ENCODE measurements at regions not wholly inside any gene's neighbourhood (a gene's known extent, or its start where the extent isn't known, plus 50 kb on each side); places are given as distances from the start of the nearest gene placed in this dataset.

DNA sequence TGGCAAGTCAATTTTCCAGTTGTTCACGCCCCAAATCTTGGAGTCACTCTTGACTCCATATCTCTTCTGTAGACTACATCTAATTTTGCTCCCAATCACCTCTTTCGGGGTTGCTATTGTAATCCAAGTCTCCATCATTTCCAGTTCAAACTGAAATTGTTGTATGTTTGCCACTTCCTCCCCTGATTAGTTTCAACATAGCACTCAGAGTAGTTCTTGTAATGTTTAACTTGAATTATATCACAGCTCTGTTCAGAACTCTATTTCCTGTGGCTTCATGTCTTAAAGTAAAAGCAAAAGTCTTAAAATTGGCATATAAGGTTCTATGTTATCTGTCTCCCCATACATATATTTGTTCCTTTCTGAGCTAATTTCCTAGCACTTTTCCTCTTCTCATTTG, 348.5 kb upstream of the RIOK2 start:
- no peak for ATAC-seq (ENCODE audit: insufficient number of reproducible peaks, low FRiP score, low read depth)

DNA sequence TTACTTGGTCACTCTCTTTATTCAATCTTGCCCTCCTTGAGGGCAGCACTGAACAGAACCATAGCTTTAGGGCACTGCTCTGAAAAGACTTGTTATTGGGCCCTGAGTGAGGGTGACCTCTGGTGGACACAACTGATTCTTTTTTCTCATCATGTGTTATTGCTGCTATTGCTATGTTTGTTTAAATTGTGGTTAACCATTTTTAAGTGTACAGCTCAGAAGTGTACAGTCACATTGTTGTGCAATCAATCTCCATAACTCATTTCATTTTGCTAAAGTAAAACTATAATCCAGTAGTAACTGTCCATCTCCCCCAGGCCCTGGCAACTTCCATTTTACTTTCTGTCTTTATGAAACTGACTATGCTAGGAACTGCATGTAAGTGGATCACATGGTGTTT, 351.1 kb upstream of the RIOK2 start:
- Histone ChIP-seq H3K4me3 (no peak overlapping the region), H3K4me1 (ENCODE audit: control insufficient read depth in 1 of 2, low read depth in 2 of 2) (no peaks in the 10 kb centered on the region), H3K27ac (no peak overlapping the region), H3K9me3 (no peaks in the 10 kb centered on the region), H3K36me3 (no peaks in the 10 kb centered on the region), H3K27me3 (replicated peaks; ENCODE audit: insufficient read depth) (no peaks in the 10 kb centered on the region)
- no peak for DNase-seq (ENCODE audit: low spot score)
- TF ChIP-seq, protein P1, sequence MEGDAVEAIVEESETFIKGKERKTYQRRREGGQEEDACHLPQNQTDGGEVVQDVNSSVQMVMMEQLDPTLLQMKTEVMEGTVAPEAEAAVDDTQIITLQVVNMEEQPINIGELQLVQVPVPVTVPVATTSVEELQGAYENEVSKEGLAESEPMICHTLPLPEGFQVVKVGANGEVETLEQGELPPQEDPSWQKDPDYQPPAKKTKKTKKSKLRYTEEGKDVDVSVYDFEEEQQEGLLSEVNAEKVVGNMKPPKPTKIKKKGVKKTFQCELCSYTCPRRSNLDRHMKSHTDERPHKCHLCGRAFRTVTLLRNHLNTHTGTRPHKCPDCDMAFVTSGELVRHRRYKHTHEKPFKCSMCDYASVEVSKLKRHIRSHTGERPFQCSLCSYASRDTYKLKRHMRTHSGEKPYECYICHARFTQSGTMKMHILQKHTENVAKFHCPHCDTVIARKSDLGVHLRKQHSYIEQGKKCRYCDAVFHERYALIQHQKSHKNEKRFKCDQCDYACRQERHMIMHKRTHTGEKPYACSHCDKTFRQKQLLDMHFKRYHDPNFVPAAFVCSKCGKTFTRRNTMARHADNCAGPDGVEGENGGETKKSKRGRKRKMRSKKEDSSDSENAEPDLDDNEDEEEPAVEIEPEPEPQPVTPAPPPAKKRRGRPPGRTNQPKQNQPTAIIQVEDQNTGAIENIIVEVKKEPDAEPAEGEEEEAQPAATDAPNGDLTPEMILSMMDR (IDR thresholded peaks at IDR 0.05): peak; percentile 46
- ATAC-seq (ENCODE audit: insufficient number of reproducible peaks, low FRiP score, low read depth): no peak

More for the DNA sequence above, 348.5 kb upstream of the RIOK2 start:
- Histone ChIP-seq H3K9me3 (no peaks in the 10 kb centered on the region), H3K36me3 (no peaks in the 10 kb centered on the region), H3K4me3 (no peak overlapping the region), H3K4me1 (ENCODE audit: control insufficient read depth in 1 of 2, low read depth in 2 of 2) (no peaks in the 10 kb centered on the region), H3K27me3 (replicated peaks; ENCODE audit: insufficient read depth) (no peaks in the 10 kb centered on the region), H3K27ac (no peak overlapping the region)
- TF ChIP-seq, protein P1 (IDR thresholded peaks at IDR 0.05): no peak
- no peak for DNase-seq (ENCODE audit: low spot score)

DNA sequence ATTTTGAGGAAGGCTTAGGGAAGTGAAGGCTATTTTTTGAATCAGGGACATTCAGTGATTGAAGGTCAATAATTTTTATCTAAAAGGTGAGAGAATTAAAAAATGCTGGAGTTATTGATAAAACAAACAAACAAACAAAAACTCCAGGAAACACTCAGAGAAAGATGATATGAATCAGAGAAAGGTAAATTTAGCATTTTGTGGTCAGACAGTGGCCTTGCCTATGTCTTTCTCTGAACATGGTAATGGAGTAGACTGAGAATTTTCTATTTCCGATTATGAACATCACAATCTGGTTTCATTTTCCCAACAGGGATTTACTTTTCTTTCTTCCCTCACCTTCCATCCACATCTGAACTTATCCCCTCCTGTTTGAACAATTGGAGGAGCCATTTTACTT, 353.6 kb upstream of the RIOK2 start:
- H3K4me3 ChIP-seq: no peak overlapping the region
- H3K4me1 ChIP-seq (ENCODE audit: control insufficient read depth in 1 of 2, low read depth in 2 of 2): no peaks in the 10 kb centered on the region
- H3K9me3 ChIP-seq: no peaks in the 10 kb centered on the region
- no peaks in the 10 kb centered on the region for H3K27me3 ChIP-seq (replicated peaks; ENCODE audit: insufficient read depth)
- H3K36me3 ChIP-seq: no peaks in the 10 kb centered on the region
- no peak for ATAC-seq (ENCODE audit: insufficient number of reproducible peaks, low FRiP score, low read depth)
- TF ChIP-seq, protein P1 (IDR thresholded peaks at IDR 0.05): no peak
- H3K27ac ChIP-seq: no peak overlapping the region
- DNase-seq (ENCODE audit: low spot score): no peak

DNA sequence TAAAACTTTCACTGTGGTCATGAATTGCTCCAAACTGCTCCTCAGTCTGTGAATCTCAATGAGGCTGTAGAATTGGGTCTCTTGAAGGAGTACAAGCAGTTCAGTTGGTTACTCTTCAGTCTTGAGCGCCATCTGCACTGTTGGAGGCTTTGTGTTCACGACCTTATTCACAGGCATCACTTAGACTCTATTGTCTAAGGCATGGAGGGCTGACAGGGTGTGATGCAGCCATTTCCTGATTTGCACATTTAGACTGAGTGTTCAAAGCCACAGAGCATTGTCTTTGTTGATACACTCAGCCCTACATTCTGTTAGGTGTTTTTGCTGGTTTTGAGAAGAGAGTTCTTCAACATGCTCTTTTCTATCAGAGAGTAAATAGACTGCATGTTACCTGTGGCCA, 355.9 kb upstream of the RIOK2 start:
- ATAC-seq (ENCODE audit: insufficient number of reproducible peaks, low FRiP score, low read depth): no peak
- no peaks in the 10 kb centered on the region for H3K27me3 ChIP-seq (replicated peaks; ENCODE audit: insufficient read depth)
- no peaks in the 10 kb centered on the region for H3K9me3 ChIP-seq
- no peaks in the 10 kb centered on the region for H3K36me3 ChIP-seq
- H3K4me3 ChIP-seq: no peak overlapping the region
- H3K27ac ChIP-seq: no peak overlapping the region
- TF ChIP-seq, protein P1 (IDR thresholded peaks at IDR 0.05): no peak
- no peak for DNase-seq (ENCODE audit: low spot score)
- H3K4me1 ChIP-seq (ENCODE audit: control insufficient read depth in 1 of 2, low read depth in 2 of 2): no peaks in the 10 kb centered on the region

DNA sequence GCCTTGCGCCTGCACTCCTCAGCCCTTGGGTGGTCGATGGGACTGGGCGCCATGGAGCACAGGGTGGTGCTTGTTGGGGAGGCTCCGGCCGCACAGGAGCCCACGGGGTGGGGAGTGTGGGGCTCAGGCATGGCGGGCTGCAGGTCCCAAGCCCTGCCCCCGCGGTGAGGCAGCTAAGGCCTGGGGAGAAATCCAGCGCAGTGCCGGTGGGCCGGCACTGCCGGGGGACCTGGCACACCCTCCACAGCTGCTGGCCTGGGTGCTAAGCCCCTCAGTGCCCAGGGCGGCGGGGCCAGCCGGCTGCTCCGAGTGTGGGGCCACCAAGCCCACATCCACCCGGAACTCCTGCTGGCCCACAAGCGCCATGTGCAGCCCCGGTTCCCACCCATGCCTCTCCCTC, 358.8 kb upstream of the RIOK2 start:
- Histone ChIP-seq H3K4me1 (ENCODE audit: control insufficient read depth in 1 of 2, low read depth in 2 of 2) (no peaks in the 10 kb centered on the region), H3K27me3 (replicated peaks; ENCODE audit: insufficient read depth) (no peaks in the 10 kb centered on the region), H3K9me3 (no peaks in the 10 kb centered on the region), H3K36me3 (no peaks in the 10 kb centered on the region), H3K27ac (no peak overlapping the region), H3K4me3 (no peak overlapping the region)
- TF ChIP-seq, protein P1 (IDR thresholded peaks at IDR 0.05): no peak
- DNase-seq (ENCODE audit: low spot score) (no peak), ATAC-seq (ENCODE audit: insufficient number of reproducible peaks, low FRiP score, low read depth) (no peak)

All from thoracic aorta (tissue), 2 donors.